IPS-NIHi7 (cell line): ENCODE measurements at regions not wholly inside any gene's neighbourhood (a gene's known extent, or its start where the extent isn't known, plus 50 kb on each side); places are given as distances from the start of the nearest gene placed in this dataset.
"Not testable (repeated sequence)": the region's sequence is repeated elsewhere in the genome, so short reads cannot be mapped to it uniquely, and the experiment has no call there.

Experiments used
- DNase-seq: peaks from one replicate; pipeline ENCODE4 v3.0.0; 2012; ENCODE audit warnings: mixed read lengths; ENCODE audit errors: extremely low spot score

- DNase-seq = no peak
Measured at GRCh38 chr11:69869311-69869939, 50.2 kb upstream of the FGF3 start.

- no peak for DNase-seq
Measured at GRCh38 chr11:69870766-69871165, 51.5 kb upstream of the FGF3 start.

GRCh38 chr11:69873166-69874077, 54.2 kb upstream of the FGF3 start:
- DNase-seq = no peak

DNA sequence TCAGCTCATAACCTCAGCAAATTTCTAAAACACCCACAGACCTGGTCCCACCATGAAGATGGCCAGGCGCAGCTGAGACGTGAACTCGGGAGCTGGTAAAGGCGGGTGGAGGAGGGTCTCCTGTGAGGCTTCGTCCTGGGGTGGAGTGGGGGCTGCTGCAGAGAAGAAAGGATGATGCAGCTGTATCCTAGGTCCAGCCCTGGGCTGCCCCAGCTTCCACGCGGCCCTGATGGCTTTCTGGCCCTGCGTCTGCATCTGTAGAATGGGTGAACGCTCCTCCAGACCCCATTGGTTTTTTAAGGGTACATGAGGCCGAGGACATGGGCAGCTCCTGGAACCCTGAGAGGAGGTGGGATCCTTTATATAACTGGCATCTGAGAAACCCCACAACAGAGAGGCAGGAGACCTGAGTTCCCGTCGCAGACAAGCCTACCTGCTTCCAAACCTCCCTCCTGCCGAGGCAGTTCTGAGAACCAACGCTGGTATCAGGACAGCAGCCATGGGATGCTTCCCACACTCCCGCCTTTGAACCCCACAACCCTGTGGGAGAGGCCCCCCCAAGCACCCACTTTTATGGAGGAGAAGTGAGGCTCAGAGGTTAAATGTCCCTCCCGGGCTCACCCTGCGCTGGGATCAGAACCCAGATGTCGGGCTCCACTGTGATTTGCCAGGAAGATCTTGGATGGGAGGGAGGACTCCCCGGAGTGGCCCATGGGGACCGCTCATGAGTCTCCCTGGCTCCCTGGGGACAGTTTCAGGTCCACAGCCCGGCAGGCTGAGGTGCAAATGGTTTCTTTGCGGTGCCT, 55.2 kb upstream of the FGF3 start:
- peak; percentile 3 for DNase-seq

DNA sequence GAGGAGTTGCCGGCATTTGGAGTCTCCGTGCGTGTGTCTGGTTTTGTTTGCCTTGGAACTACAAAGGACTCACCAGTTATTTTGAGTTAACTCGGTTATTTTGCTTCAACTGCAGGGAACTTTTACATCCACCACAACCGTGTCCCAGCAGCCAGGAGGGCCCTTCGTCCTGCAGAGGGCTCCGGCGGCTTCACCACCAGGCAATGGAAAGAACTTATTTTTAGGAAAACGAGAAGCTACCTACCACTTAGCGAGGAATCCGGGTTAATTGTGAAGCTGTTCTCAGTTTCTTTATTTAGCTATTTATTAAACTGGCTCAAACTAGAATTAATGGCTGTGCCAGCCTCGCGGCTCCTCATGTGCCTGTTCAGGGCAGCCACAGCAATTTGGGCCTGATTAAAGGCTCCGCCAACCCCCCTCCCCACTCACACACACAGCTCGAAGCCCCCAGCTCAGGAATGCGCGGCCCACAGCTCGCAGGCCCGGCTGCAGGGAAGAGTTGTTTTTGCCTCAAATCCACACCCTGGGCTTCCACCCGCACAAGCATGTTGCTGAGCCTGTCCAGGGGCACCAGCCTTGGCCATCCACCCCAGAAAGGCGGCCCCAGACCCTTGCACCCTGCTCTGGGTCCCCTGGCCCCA, 55.9 kb upstream of the FGF3 start:
- peak; percentile 12 for DNase-seq

DNA sequence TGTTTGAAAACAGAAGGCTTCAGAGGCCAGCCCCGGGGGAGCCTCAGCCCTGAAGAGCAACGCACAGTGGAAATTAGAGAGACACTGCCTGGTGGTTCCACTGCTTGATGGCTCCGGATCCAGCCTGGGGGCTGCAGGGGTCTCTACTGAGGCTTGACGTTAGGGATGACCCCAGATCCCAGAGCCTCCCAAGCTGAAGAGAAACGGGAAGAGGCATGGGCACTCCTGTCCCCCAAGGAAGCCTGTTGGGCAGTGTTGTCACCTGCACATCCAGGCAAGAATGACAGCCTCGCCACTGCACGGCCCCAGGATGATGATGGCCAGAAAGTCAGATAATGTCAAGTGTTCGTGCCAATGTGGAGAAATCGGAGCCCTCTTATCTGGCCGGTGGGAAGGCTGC, 56.8 kb upstream of the FGF3 start:
- DNase-seq = peak; percentile 3

DNA sequence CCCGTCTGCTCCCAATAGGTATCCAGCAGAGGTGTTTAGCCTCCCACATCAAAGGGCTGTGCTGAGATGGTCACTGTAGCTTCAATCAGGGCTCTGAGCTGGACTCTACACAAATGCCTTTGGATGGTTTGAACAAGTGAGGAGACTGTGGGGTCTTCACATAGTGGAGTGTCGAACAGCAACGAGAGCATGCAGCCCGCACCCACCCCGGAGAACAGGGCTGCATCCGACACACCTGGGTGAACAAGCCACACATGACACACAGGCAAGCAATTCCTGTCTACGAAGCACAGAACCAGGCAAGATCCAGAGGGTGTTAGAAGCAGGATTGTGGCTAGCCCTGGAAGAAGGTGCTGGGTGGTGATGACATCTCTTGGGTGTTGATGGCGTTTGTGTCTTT, 58.0 kb upstream of the FGF3 start:
- DNase-seq = peak; percentile 4

DNA sequence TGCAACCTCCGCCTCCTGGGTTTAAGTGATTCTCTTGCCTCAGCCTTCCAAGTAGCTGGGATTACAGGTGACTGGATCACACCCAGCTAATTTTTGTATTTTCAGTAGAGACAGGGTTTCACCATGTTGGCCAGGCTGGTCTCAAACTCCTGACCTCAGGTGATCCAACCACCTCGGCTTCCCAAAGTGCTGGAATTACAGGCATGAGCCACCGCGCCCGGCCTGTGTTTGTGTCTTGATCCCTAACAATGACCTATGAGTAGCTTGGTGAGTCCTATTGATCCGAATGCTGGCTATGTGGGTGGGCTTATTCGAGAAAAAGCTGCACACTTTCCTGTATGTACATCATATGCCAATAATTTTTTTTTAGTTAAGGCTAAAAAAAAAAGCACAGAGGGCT, 58.5 kb upstream of the FGF3 start:
- DNase-seq = not testable (repeated sequence)

DNA sequence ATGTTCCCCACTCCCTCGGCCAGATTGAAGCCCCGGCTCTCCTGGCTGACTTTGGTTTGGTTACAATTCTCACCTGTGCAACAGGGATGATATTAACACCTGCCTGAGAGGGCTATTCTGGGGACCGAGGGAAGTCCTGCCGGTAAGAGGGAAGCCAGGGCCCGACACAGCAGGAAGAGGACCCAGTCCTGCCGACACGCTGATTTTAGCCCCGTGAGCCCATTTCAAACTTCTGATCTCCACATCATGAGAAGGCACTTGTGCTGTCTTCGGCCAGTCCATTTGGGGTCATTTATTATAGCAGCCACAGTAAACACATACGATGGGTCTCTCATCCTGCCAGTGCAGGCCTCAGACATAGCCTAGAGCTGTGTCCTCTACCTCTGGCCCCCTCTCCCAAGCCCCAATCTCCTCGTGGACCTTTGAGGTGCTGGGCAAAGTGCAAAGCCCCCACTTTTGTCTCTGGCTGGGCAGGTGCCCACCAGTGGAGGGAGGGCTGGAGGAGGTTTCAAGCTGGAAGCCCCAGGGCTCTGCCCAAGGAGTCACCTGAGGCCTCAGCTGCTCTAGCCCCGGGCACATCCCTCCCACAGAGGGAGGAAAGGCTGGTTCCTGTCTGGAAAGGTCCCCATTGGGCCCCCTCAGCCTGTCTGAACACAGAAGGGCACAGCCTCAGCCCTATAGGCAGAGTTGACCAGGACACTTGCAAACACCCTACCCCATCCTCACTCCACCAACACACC, 59.1 kb upstream of the FGF3 start:
- DNase-seq = no peak

- DNase-seq = no peak
Measured at GRCh38 chr11:69878927-69879728, 59.9 kb upstream of the FGF3 start.

DNA sequence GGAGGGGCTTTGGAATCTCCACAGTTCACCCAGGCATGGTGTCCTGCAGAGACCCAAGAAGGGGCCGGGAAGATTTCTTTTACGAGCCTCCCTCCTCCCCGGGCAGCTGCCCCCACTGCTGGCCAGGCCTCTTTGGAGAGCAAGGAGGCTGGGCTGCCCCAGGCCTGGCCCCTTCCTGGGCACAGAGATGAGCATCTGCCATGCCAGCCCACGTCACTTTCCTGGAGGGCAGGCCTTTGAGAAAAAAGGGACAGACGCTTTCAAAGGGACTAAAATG, 60.5 kb upstream of the FGF3 start:
- DNase-seq = no peak

- no peak for DNase-seq
Measured at GRCh38 chr11:69880041-69880825, 61.0 kb upstream of the FGF3 start.

GRCh38 chr11:69880826-69881445, 61.7 kb upstream of the FGF3 start:
- DNase-seq = no peak

DNA sequence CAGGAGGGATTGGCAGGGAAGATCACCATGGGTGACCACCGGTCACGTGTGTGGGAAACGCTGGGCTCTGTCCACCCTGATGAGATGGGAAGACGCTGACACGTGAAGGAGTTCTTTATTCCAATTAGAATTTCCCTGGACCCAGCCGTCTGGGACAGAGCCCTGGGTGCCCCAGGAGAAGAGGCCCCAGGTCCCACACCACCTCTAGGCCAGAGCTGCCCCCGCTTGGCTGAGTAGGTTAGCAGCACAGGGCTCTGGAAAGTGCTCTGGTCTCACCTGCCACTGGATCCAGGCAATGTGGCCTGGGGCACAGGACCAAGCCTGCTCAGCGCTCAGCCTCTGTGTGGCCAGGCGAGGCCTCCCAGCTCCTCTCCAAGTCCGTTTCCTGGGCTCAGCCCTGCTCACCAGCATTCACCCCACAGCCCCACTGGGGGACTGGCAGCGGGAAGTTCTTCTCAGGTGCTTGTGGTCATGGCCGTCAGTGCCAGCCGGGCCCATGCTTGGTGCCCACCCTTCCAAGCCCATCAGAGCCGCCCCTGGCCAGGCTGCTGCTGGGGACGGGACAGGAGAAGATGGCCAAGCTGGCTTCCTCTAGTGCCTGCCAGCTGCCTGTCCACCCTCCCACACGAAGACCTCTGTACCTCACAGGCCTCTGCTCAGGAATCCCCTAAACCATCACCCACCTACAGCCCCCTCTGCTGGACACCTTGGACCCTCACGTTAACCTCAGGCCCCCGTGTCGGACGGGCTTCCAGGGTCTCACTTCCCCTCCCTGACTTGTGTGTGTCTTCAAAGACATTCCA, 62.5 kb upstream of the FGF3 start:
- DNase-seq = peak; percentile 52

- no peak for DNase-seq
Measured at GRCh38 chr11:69882270-69882608, 63.0 kb upstream of the FGF3 start.

GRCh38 chr11:69883292-69884255, 64.4 kb upstream of the FGF3 start:
- no peak for DNase-seq

DNA sequence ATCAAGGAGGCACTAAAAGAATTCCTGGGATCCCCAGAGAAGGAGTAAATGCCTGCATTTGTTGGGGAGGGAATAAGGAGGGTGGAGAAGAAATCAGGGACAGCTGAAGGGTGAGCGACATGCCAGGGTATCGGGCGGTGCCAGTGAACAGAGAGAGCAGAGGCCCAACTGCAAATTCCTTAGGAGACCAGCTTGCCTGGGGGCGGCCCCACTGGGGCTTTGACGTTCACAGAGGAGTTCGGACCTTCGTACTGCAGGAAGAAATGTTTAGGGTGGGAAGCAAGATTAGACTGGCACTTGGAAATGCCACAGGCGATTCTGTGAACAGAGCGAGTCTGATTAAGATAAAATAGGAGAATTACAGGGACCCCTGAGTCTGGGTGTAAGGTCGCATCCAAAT, 65.1 kb upstream of the FGF3 start:
- no peak for DNase-seq
